ENCODE measurements at regions not wholly inside any gene's neighbourhood (a gene's known extent, or its start where the extent isn't known, plus 50 kb on each side); places are given as distances from the start of the nearest gene placed in this dataset.

DNA sequence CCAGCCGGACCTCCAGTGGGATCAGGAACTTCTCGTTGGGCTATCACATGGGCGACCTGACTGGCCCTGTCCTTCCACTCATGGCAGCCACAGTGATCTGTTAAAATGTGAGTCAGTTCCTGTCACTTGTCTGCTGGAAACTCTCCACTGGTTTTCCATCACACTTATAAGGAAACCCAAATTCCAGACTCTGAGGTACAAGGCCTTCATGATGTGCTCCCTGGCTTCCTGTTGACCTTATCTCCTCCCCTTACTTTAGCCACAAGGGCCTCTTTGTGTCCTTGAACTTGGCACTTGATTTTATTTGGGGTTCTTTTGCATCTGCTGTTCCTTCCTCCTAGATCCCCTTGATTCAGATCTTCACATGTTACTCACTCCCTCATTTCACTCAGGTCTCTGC lies 96.8 kb downstream of the TENT5C start:
- H3K9ac ChIP-seq (ENCODE audit: insufficient read depth, low read length) = no peak overlapping the region
- no peak overlapping the region for H3K4me2 ChIP-seq (ENCODE audit: extremely low read depth, insufficient read depth, low read length)
- no peaks in the 10 kb centered on the region for H3K9me3 ChIP-seq (ENCODE audit: control insufficient read depth, insufficient read depth, low read depth, low read length)
- no peaks in the 10 kb centered on the region for H3K27me3 ChIP-seq (ENCODE audit: control insufficient read depth, insufficient read depth, low read length)
- H4K20me1 ChIP-seq (ENCODE audit: control insufficient read depth, extremely low read depth, insufficient read depth, low read length) = no peaks in the 10 kb centered on the region
- no peaks in the 10 kb centered on the region for H3K4me1 ChIP-seq (ENCODE audit: control insufficient read depth, extremely low read depth, insufficient read depth, low read length)
- H2AFZ ChIP-seq (ENCODE audit: low read length) = no peak overlapping the region
- no peak for DNase-seq (ENCODE audit: low read depth in 2 of 2)
- no peaks in the 10 kb centered on the region for H3K36me3 ChIP-seq (ENCODE audit: control insufficient read depth, insufficient read depth, low read length)
- no peak overlapping the region for H3K27ac ChIP-seq (ENCODE audit: insufficient read depth, low read length)
- TF ChIP-seq, protein P1, sequence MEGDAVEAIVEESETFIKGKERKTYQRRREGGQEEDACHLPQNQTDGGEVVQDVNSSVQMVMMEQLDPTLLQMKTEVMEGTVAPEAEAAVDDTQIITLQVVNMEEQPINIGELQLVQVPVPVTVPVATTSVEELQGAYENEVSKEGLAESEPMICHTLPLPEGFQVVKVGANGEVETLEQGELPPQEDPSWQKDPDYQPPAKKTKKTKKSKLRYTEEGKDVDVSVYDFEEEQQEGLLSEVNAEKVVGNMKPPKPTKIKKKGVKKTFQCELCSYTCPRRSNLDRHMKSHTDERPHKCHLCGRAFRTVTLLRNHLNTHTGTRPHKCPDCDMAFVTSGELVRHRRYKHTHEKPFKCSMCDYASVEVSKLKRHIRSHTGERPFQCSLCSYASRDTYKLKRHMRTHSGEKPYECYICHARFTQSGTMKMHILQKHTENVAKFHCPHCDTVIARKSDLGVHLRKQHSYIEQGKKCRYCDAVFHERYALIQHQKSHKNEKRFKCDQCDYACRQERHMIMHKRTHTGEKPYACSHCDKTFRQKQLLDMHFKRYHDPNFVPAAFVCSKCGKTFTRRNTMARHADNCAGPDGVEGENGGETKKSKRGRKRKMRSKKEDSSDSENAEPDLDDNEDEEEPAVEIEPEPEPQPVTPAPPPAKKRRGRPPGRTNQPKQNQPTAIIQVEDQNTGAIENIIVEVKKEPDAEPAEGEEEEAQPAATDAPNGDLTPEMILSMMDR (conservative IDR thresholded peaks at IDR 0.05 in 1 of 2, IDR thresholded peaks at IDR 0.05 in 1 of 2; ENCODE audit: low read depth in 1 of 2, low read length in 2 of 2) = no peak
- H3K79me2 ChIP-seq (ENCODE audit: control insufficient read depth, insufficient read depth, low read length) = no peaks in the 10 kb centered on the region
- H3K4me3 ChIP-seq (replicated peaks in 1 of 4; ENCODE audit: control extremely low read depth in 1 of 4, insufficient read depth in 1 of 4, low read depth in 3 of 4, low read length in 4 of 4) = no peak overlapping the region

- Histone ChIP-seq H3K9ac (ENCODE audit: insufficient read depth, low read length) (no peak overlapping the region), H2AFZ (ENCODE audit: low read length) (no peak overlapping the region), H3K36me3 (ENCODE audit: control insufficient read depth, insufficient read depth, low read length) (no peaks in the 10 kb centered on the region), H3K4me2 (ENCODE audit: extremely low read depth, insufficient read depth, low read length) (no peak overlapping the region), H3K27me3 (ENCODE audit: control insufficient read depth, insufficient read depth, low read length) (no peaks in the 10 kb centered on the region), H3K79me2 (ENCODE audit: control insufficient read depth, insufficient read depth, low read length) (no peaks in the 10 kb centered on the region), H3K9me3 (ENCODE audit: control insufficient read depth, insufficient read depth, low read depth, low read length) (no peaks in the 10 kb centered on the region), H3K4me3 (replicated peaks in 1 of 4; ENCODE audit: control extremely low read depth in 1 of 4, insufficient read depth in 1 of 4, low read depth in 3 of 4, low read length in 4 of 4) (no peak overlapping the region), H3K27ac (ENCODE audit: insufficient read depth, low read length) (no peak overlapping the region), H3K4me1 (ENCODE audit: control insufficient read depth, extremely low read depth, insufficient read depth, low read length) (no peaks in the 10 kb centered on the region), H4K20me1 (ENCODE audit: control insufficient read depth, extremely low read depth, insufficient read depth, low read length) (no peaks in the 10 kb centered on the region)
- no peak for DNase-seq (ENCODE audit: low read depth in 2 of 2)
- no peak for TF ChIP-seq EZH2 (IDR thresholded peaks at IDR 0.05; ENCODE audit: low read length, missing control alignments)
- TF ChIP-seq, protein P1 (conservative IDR thresholded peaks at IDR 0.05 in 1 of 2, IDR thresholded peaks at IDR 0.05 in 1 of 2; ENCODE audit: low read depth in 1 of 2, low read length in 2 of 2) = no peak
Measured at GRCh38 chr1:117707371-117707770, 101.5 kb downstream of the TENT5C start.

- no peak for DNase-seq (ENCODE audit: low read depth in 2 of 2)
- H3K9me3 ChIP-seq (ENCODE audit: control insufficient read depth, insufficient read depth, low read depth, low read length) = no peaks in the 10 kb centered on the region
- no peaks in the 10 kb centered on the region for H3K27me3 ChIP-seq (ENCODE audit: control insufficient read depth, insufficient read depth, low read length)
- no peak overlapping the region for H3K4me3 ChIP-seq (replicated peaks in 1 of 4; ENCODE audit: control extremely low read depth in 1 of 4, insufficient read depth in 1 of 4, low read depth in 3 of 4, low read length in 4 of 4)
- H4K20me1 ChIP-seq (ENCODE audit: control insufficient read depth, extremely low read depth, insufficient read depth, low read length) = no peaks in the 10 kb centered on the region
- H3K9ac ChIP-seq (ENCODE audit: insufficient read depth, low read length) = no peak overlapping the region
- H3K4me2 ChIP-seq (ENCODE audit: extremely low read depth, insufficient read depth, low read length) = no peak overlapping the region
- no peaks in the 10 kb centered on the region for H3K36me3 ChIP-seq (ENCODE audit: control insufficient read depth, insufficient read depth, low read length)
- H2AFZ ChIP-seq (ENCODE audit: low read length) = no peak overlapping the region
- H3K27ac ChIP-seq (ENCODE audit: insufficient read depth, low read length) = no peak overlapping the region
- TF ChIP-seq, protein P1 (conservative IDR thresholded peaks at IDR 0.05 in 1 of 2, IDR thresholded peaks at IDR 0.05 in 1 of 2; ENCODE audit: low read depth in 1 of 2, low read length in 2 of 2) = no peak
- no peak for TF ChIP-seq EZH2 (IDR thresholded peaks at IDR 0.05; ENCODE audit: low read length, missing control alignments)
- no peaks in the 10 kb centered on the region for H3K79me2 ChIP-seq (ENCODE audit: control insufficient read depth, insufficient read depth, low read length)
- no peaks in the 10 kb centered on the region for H3K4me1 ChIP-seq (ENCODE audit: control insufficient read depth, extremely low read depth, insufficient read depth, low read length)
Measured at GRCh38 chr1:117708323-117709248, 102.7 kb downstream of the TENT5C start.
